Tibial artery (tissue), 4 donors: ENCODE measurements at regions not wholly inside any gene's neighbourhood (a gene's known extent, or its start where the extent isn't known, plus 50 kb on each side); places are given as distances from the start of the nearest gene placed in this dataset.

Experiments
- DNase-seq, 2 donors: peaks; one replicate each; pipeline ENCODE4 v3.0.0-alpha.2; 2019
- H3K27ac ChIP-seq, 2 donors: fragments of 200-600 bp; sonication (generic) in 1 of 2; 1 replicate in 1 of 2; 2 replicates in 1 of 2; pipeline ENCODE4 v1.5.1; 2018 to 2019; ENCODE audit warnings: mild to moderate bottlenecking in 1 of 2
- H3K27me3 ChIP-seq, 2 donors: fragments of 200-600 bp; sonication (generic) in 1 of 2; one replicate each; pipeline versions ENCODE4 v1.5.1 to v1.6.0; 2016 to 2019
- H3K36me3 ChIP-seq, 3 donors: fragments of 200-600 bp; sonication (generic) in 2 of 3; one replicate each; pipeline ENCODE4 v1.5.1; 2016 to 2019; ENCODE audit warnings: mild to moderate bottlenecking in 2 of 3
- H3K4me1 ChIP-seq, 4 donors: fragments of 200-600 bp; sonication (generic) in 2 of 4; 1 replicate in 3 of 4; 2 replicates in 1 of 4; pipeline ENCODE4 v1.5.1; 2016 to 2019
- H3K4me3 ChIP-seq, 2 donors: fragments of 200-600 bp; sonication (generic) in 1 of 2; 1 replicate in 1 of 2; 2 replicates in 1 of 2; pipeline ENCODE4 v1.5.1; 2018 to 2019; ENCODE audit warnings: mild to moderate bottlenecking in 2 of 2
- H3K9me3 ChIP-seq, 3 donors: fragments of 200-600 bp; sonication (generic) in 1 of 3; one replicate each; pipeline ENCODE4 v1.5.1; 2016 to 2019
- CTCF ChIP-seq, 2 experiments: fragments of 200-600 bp in 1 of 2; fragments of 450-650 bp in 1 of 2; IDR thresholded peaks; one replicate each; pipeline ENCODE4 v1.5.1; 2017 to 2019; ENCODE audit warnings: antibody characterized with exemption in 2 of 2, mild to moderate bottlenecking in 1 of 2, moderate library complexity in 1 of 2
- intact Hi-C: fragments of 100-400 bp; cut with DNase I; formaldehyde crosslinking; loops from one replicate; pipeline ENCODE4 v1.15.0; 2023; ENCODE audit warnings: low total_unique reads

GRCh38 chr16:9597967-9598730, 506.7 kb downstream of the HAPSTR1 start:
- DNase-seq: no peak
- H3K27me3 ChIP-seq: peaks cover 0 to 9% of the 10 kb centered on the region in 2 donors
- intact Hi-C loops: no loop called here

GRCh38 chr16:9598731-9599083, 507.3 kb downstream of the HAPSTR1 start:
- intact Hi-C loops: no loop called here
- peaks cover 0 to 9% of the 10 kb centered on the region in 2 donors for H3K27me3 ChIP-seq
- no peaks in the 10 kb centered on the region for H3K9me3 ChIP-seq
- DNase-seq: no peak
- TF ChIP-seq CTCF (IDR thresholded peaks at IDR 0.05): no peak
- H3K36me3 ChIP-seq: no peaks in the 10 kb centered on the region
- no peak overlapping the region for H3K27ac ChIP-seq
- H3K4me3 ChIP-seq: no peak overlapping the region
- H3K4me1 ChIP-seq: no peaks in the 10 kb centered on the region

More at GRCh38 chr16:9597967-9598730, 506.7 kb downstream of the HAPSTR1 start:
- Histone ChIP-seq H3K27ac (no peak overlapping the region), H3K4me3 (no peak overlapping the region), H3K36me3 (no peaks in the 10 kb centered on the region), H3K9me3 (no peaks in the 10 kb centered on the region), H3K4me1 (no peaks in the 10 kb centered on the region)
- no peak for TF ChIP-seq CTCF (IDR thresholded peaks at IDR 0.05)

- Histone ChIP-seq H3K4me1 (no peaks in the 10 kb centered on the region), H3K27me3 (peaks cover 0 to 8% of the 10 kb centered on the region in 2 donors), H3K36me3 (no peaks in the 10 kb centered on the region), H3K27ac (no peak overlapping the region), H3K9me3 (no peaks in the 10 kb centered on the region), H3K4me3 (no peak overlapping the region)
- TF ChIP-seq CTCF (IDR thresholded peaks at IDR 0.05): no peak
- no peak for DNase-seq
- intact Hi-C loops: no loop called here
Measured at GRCh38 chr16:9599415-9600120, 508.1 kb downstream of the HAPSTR1 start.

GRCh38 chr16:9602189-9602588, 510.7 kb downstream of the HAPSTR1 start:
- DNase-seq: no peak
- no peak overlapping the region for H3K4me3 ChIP-seq
- no peak overlapping the region for H3K27ac ChIP-seq
- H3K9me3 ChIP-seq: no peaks in the 10 kb centered on the region
- H3K4me1 ChIP-seq: no peaks in the 10 kb centered on the region
- H3K36me3 ChIP-seq: no peaks in the 10 kb centered on the region
- intact Hi-C loops: no loop called here
- no peaks in the 10 kb centered on the region for H3K27me3 ChIP-seq
- no peak for TF ChIP-seq CTCF (IDR thresholded peaks at IDR 0.05)

- H3K36me3 ChIP-seq: no peaks in the 10 kb centered on the region
- H3K4me1 ChIP-seq: no peaks in the 10 kb centered on the region
- H3K9me3 ChIP-seq: no peaks in the 10 kb centered on the region
- DNase-seq: no peak
- H3K27me3 ChIP-seq: no peaks in the 10 kb centered on the region
- H3K4me3 ChIP-seq: no peak overlapping the region
- TF ChIP-seq CTCF (IDR thresholded peaks at IDR 0.05): no peak
- no peak overlapping the region for H3K27ac ChIP-seq
- intact Hi-C loops: no loop called here
Measured at GRCh38 chr16:9603316-9603715, 511.9 kb downstream of the HAPSTR1 start.
